Neuron (in vitro differentiated cells): ENCODE measurements at regions not wholly inside any gene's neighbourhood (a gene's known extent, or its start where the extent isn't known, plus 50 kb on each side); places are given as distances from the start of the nearest gene placed in this dataset.

Experiments
- H2AFZ ChIP-seq: one replicate; pipeline ENCODE4 v1.6.1; 2013; ENCODE audit warnings: low read depth, mild to moderate bottlenecking, inconsistent platforms, low read length, moderate library complexity
- H3K27me3 ChIP-seq: one replicate; pipeline ENCODE4 v1.6.1; 2013; ENCODE audit warnings: low read length; ENCODE audit not compliant: insufficient read depth
- H3K36me3 ChIP-seq: one replicate; pipeline ENCODE4 v1.6.1; 2013; ENCODE audit warnings: low read length; ENCODE audit not compliant: insufficient read depth
- H3K4me1 ChIP-seq: one replicate; pipeline ENCODE4 v1.6.1; 2013; ENCODE audit warnings: low read length; ENCODE audit not compliant: insufficient read depth
- H3K4me3 ChIP-seq: 2 replicates; pipeline ENCODE4 v1.5.1; 2013; ENCODE audit warnings: mild to moderate bottlenecking, low read length, moderate library complexity
- H3K9me3 ChIP-seq: one replicate; pipeline ENCODE4 v1.6.1; 2013; ENCODE audit warnings: low read length

DNA sequence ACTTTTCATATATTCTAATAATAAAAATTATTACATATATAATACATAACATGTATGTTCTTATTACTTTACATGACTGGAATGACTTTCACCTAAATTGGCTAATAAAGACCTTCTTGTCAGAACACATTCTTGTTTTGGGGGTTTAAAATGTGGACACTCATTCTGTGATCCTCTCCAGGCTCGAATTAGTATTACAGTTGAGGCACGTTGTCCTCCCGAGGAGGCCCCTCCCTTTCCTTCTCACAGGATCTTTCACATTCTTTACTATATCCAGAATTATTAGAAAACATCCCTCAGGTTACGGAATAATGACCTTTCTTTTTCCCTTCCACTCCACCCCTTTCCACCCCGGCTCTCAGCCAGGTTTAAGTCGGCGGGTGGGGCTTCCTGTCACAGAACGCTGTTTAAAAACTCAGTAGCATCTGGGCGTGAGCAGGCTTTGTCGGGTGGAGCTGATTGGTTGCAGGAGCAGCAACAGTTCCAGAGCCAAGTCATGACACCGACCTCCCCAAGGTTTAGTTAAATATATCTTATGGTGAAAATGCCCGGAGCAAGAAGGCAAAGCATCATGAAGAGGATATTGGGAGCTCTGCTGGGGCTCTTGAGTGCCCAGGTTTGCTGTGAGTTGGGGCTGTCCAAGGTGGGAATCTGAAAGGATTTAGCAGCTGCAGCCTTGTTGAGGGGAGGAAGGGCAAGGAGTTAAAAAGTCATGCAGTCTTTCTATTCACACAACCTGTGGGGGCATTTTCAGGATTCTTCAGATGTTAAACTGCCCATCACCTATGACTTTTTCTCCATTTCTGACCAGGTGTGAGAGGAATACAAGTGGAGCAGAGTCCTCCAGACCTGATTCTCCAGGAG is 396.7 kb upstream of the OR4E1 start:
- no peaks in the 10 kb centered on the region for H3K36me3 ChIP-seq
- no peak overlapping the region for H3K4me3 ChIP-seq
- H2AFZ ChIP-seq: no peak overlapping the region
- H3K27me3 ChIP-seq: no peaks in the 10 kb centered on the region
- H3K4me1 ChIP-seq: no peaks in the 10 kb centered on the region
- H3K9me3 ChIP-seq: no peaks in the 10 kb centered on the region

DNA sequence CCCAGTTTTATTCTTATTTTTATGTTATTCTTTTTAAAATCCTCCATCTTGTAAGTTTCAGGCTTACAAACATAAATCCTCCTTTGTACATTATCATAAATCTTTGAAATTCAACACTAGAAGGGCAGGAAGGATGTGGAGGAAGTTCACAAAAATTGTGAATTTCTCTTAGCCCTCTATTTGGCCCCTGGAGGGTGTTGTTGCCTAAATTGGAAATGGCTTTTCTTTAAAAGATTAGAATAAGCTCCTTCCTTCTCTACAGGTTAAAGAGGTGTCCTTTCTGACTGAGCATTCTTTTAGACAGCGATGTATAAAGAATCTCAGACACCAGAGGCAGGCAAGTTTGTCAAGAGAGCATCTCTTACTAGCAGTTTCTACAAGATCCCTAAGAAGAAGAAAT is 391.7 kb upstream of the OR4E1 start:
- Histone ChIP-seq H3K4me3 (no peak overlapping the region), H3K27me3 (no peaks in the 10 kb centered on the region), H3K36me3 (no peaks in the 10 kb centered on the region), H3K9me3 (no peaks in the 10 kb centered on the region), H3K4me1 (no peaks in the 10 kb centered on the region), H2AFZ (no peak overlapping the region)

GRCh38 chr14:22059201-22059600 is 385.6 kb upstream of the OR4E1 start:
- H3K4me1 ChIP-seq: no peaks in the 10 kb centered on the region
- no peaks in the 10 kb centered on the region for H3K27me3 ChIP-seq

DNA sequence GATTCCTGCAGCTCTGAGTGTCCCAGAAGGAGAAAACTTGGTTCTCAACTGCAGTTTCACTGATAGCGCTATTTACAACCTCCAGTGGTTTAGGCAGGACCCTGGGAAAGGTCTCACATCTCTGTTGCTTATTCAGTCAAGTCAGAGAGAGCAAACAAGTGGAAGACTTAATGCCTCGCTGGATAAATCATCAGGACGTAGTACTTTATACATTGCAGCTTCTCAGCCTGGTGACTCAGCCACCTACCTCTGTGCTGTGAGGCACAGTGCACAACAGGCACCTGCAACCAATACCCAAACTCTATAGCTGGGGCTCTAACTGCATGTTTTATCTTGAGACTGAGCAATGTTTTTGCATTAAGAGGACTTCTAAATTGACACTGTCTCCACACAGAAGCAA is 379.2 kb upstream of the OR4E1 start:
- no peak overlapping the region for H3K4me3 ChIP-seq
- no peaks in the 10 kb centered on the region for H3K4me1 ChIP-seq
- H3K9me3 ChIP-seq: no peaks in the 10 kb centered on the region
- no peaks in the 10 kb centered on the region for H3K36me3 ChIP-seq
- H2AFZ ChIP-seq: no peak overlapping the region
- no peaks in the 10 kb centered on the region for H3K27me3 ChIP-seq

More at GRCh38 chr14:22059201-22059600, 385.6 kb upstream of the OR4E1 start:
- no peaks in the 10 kb centered on the region for H3K36me3 ChIP-seq
- H3K4me3 ChIP-seq: no peak overlapping the region
- no peak overlapping the region for H2AFZ ChIP-seq
- H3K9me3 ChIP-seq: no peaks in the 10 kb centered on the region

GRCh38 chr14:22047115-22047514 is 373.5 kb upstream of the OR4E1 start:
- no peaks in the 10 kb centered on the region for H3K27me3 ChIP-seq
- H3K36me3 ChIP-seq: no peaks in the 10 kb centered on the region
- H3K9me3 ChIP-seq: no peaks in the 10 kb centered on the region
- H2AFZ ChIP-seq: no peak overlapping the region
- no peaks in the 10 kb centered on the region for H3K4me1 ChIP-seq
- H3K4me3 ChIP-seq: no peak overlapping the region

DNA sequence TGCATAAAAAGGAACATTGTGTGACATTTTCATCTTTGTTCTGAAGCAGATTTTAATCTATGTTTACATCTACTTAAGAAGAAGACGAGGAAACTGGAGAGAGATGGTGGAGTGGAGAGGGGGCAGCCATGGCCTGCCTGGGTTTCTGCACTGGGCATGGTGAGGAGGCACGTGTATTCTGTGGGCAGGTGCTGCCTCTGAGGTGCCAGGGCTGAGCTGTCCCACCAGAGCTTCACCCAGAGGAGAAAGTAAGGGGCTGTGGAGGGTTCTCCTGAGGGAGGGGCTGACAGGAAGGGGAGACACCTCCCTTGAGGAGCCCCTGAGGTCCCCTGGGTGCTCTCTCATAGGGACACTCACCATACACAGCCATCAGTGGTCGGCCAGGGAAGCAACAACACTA is 372.4 kb upstream of the OR4E1 start:
- H3K36me3 ChIP-seq: no peaks in the 10 kb centered on the region
- H3K9me3 ChIP-seq: no peaks in the 10 kb centered on the region
- H3K4me3 ChIP-seq: no peak overlapping the region
- H3K27me3 ChIP-seq: no peaks in the 10 kb centered on the region
- H3K4me1 ChIP-seq: no peaks in the 10 kb centered on the region
- no peak overlapping the region for H2AFZ ChIP-seq

GRCh38 chr14:22044193-22044592 is 370.6 kb upstream of the OR4E1 start:
- H3K36me3 ChIP-seq: no peaks in the 10 kb centered on the region
- H2AFZ ChIP-seq: no peak overlapping the region
- no peak overlapping the region for H3K4me3 ChIP-seq
- no peaks in the 10 kb centered on the region for H3K9me3 ChIP-seq
- no peaks in the 10 kb centered on the region for H3K4me1 ChIP-seq
- no peaks in the 10 kb centered on the region for H3K27me3 ChIP-seq

- Histone ChIP-seq H3K9me3 (no peaks in the 10 kb centered on the region), H3K27me3 (no peaks in the 10 kb centered on the region), H2AFZ (no peak overlapping the region), H3K4me1 (no peaks in the 10 kb centered on the region), H3K36me3 (no peaks in the 10 kb centered on the region), H3K4me3 (no peak overlapping the region)
Measured at GRCh38 chr14:22040781-22041125, 367.1 kb upstream of the OR4E1 start.

GRCh38 chr14:22039938-22040780 is 366.5 kb upstream of the OR4E1 start:
- Histone ChIP-seq H3K4me3 (no peak overlapping the region), H3K27me3 (no peaks in the 10 kb centered on the region), H3K36me3 (no peaks in the 10 kb centered on the region), H2AFZ (no peak overlapping the region), H3K9me3 (no peaks in the 10 kb centered on the region), H3K4me1 (no peaks in the 10 kb centered on the region)

- no peaks in the 10 kb centered on the region for H3K4me1 ChIP-seq
- H3K36me3 ChIP-seq: no peaks in the 10 kb centered on the region
- no peak overlapping the region for H3K4me3 ChIP-seq
- H2AFZ ChIP-seq: no peak overlapping the region
- H3K9me3 ChIP-seq: no peaks in the 10 kb centered on the region
- H3K27me3 ChIP-seq: no peaks in the 10 kb centered on the region
Measured at GRCh38 chr14:22036541-22037239, 363.1 kb upstream of the OR4E1 start.

- Histone ChIP-seq H3K4me3 (no peak overlapping the region), H3K27me3 (no peaks in the 10 kb centered on the region), H3K36me3 (no peaks in the 10 kb centered on the region), H3K4me1 (no peaks in the 10 kb centered on the region), H3K9me3 (no peaks in the 10 kb centered on the region), H2AFZ (no peak overlapping the region)
Measured at GRCh38 chr14:22026527-22026926, 352.9 kb upstream of the OR4E1 start.

- H3K36me3 ChIP-seq: no peaks in the 10 kb centered on the region
- H3K4me1 ChIP-seq: no peaks in the 10 kb centered on the region
- no peaks in the 10 kb centered on the region for H3K9me3 ChIP-seq
- H3K27me3 ChIP-seq: no peaks in the 10 kb centered on the region
- no peak overlapping the region for H2AFZ ChIP-seq
- H3K4me3 ChIP-seq: no peak overlapping the region
Measured at GRCh38 chr14:22025879-22026278, 352.3 kb upstream of the OR4E1 start.

DNA sequence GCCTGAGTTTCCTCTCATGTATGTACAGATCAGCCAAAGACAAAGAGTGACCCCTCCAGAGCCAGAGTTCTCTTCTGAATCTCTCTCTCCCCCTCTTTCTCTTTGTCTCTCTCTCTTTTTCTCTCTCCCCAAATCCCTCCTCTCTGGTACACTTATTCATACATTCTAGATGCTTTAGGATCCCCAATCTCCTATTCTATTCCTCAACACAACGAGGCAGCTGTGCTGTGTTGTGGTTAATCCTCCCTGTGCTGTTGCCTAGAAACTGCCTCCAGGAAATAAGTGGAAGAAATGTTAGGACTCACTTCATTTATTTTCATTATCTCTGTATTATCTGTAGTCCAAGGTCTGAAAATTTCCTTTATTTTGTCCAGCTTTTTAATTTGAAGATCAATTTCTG is 350.5 kb upstream of the OR4E1 start:
- H3K9me3 ChIP-seq: no peaks in the 10 kb centered on the region
- no peaks in the 10 kb centered on the region for H3K4me1 ChIP-seq
- H3K36me3 ChIP-seq: no peaks in the 10 kb centered on the region
- no peaks in the 10 kb centered on the region for H3K27me3 ChIP-seq
- no peak overlapping the region for H3K4me3 ChIP-seq
- H2AFZ ChIP-seq: no peak overlapping the region
